Stimulated activated CD4-positive, alpha-beta T cell treated with anti-CD3 and anti-CD28 coated beads, Interleukin-15, amount 100 ng/mL, for 24 hours (primary cell): ENCODE measurements at regions not wholly inside any gene's neighbourhood (a gene's known extent, or its start where the extent isn't known, plus 50 kb on each side); places are given as distances from the start of the nearest gene placed in this dataset.
"Not testable (repeated sequence)": the region's sequence is repeated elsewhere in the genome, so short reads cannot be mapped to it uniquely, and the experiment has no call there.

ENCODE experiments used
- DNase-seq: peaks from one replicate; pipeline ENCODE4 v3.0.0-alpha.2; 2020

GRCh38 chr6:86872810-86873209 is 64.5 kb upstream of the HTR1E start:
- not testable (repeated sequence) for DNase-seq

DNA sequence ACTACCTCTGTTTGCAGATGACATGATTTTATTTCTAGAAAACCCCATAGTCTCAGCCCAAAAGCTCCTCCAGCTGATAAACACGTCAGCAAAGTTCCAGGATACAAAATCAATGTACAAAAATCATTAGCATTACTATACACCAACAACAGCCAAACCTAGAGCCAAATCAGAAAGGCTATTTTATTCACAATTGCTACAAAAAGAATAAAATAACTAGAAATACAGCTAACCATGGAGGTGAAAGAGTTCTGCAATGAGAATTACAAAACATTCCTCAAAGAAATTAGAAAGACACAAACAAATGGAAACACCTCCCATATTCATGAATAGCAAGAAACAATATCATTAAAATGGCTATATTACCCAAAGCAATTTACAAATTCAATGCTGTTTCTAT is 65.6 kb upstream of the HTR1E start:
- no peak for DNase-seq

DNA sequence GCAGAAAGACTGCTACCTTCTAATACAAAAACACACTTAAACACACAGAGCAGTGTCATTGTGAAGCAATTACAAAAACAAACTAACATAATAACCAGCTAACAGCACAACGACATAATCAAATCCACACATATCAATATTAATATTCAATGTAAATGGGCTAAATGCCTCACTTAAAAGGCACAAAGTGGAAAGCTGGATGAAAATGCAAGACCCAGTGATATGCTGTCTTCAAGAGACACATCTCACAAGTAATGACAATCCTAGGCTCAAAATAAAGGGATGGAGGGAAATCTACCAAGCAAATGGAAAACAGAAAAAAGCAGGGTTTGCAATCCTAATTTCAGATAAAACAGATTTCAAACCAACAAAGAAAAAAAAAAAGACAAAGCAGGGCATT is 67.8 kb upstream of the HTR1E start:
- no peak for DNase-seq

DNA sequence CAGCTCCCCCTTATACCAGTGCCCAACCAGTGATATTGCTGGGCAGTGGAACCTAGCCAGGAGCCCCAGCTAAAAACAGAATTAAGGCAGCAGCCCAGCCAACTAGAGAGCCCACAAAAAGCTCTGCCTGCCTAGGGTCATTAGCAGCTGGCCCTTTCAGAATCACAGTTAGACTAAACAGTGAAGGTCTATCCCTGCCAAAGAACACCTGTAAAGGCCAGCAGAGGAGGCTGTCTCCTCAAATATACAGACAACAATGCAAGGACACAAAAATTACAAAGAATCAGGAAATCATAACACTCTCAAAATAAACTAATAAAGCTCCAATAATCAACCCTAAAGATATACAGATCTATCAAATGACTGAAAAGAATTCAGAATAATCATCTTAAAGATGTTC is 77.8 kb upstream of the HTR1E start:
- no peak for DNase-seq

DNA sequence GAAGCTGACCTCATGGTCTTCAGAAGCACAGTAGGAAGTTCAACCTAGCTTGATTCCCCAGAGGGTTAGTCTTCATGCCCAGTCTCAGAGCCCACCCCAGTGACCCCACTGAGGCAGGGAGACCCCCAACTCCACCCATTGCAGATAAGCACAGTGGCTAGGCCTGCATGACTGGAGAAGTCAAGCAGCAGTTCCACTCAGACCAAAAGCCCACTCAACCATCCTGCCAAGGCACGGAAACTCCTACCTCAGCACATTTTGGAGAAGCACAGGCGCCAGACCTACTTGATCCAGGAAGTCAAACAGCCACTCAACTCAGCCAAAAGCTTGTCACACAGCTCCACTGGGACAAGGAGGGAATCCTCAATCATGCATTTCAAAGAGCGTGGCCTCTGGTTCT is 78.4 kb upstream of the HTR1E start:
- no peak for DNase-seq

DNA sequence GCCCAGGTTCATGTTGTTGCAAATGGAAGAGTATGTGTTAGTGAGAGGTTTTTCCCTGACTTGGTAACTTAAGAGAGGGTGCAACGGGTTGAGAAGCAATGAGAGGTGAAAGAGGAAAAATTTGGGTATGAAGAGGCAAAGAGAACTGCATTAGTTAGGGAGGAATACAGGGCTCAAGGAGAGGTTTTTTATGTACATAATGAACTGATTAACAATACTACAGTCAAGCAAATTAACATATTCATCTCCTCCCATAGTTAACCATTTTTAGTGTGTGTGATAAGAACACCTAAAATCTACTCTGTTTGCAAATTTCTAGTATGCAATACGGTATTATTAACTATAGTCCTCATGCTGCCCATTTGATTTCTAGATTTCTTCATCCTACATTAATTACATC is 79.5 kb upstream of the HTR1E start:
- DNase-seq: no peak

DNA sequence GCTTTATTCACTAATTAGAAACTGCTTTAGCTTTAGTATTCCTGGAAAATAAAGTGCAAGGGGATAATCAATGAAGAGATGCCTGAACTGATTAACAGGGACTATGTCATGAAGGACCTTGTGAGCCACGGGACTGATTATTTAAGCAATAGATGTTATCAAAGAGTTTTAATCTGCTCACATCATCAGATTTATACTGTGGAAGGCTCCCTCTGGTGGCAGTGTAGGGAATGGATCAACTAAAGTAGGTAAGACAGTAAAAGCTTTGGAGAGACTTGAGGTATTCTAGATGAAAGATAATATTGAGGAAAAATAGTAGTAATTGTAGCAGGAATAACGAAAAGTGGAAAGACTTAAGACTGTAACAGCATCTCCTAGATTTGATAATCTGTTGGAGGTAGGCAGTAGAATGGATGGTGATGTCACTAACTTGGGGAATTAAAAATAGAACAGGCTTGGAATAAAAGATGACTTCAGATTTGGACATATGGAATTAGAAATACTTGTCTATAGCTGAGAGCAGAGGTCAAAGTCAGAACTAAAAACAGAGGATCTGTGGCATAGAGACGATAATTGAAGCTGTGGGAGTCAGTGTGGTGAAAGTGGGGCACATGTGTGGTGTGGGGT is 80.3 kb upstream of the HTR1E start:
- DNase-seq: peak; percentile 42

- DNase-seq: no peak
Measured at GRCh38 chr6:86856379-86856778, 80.9 kb upstream of the HTR1E start.

DNA sequence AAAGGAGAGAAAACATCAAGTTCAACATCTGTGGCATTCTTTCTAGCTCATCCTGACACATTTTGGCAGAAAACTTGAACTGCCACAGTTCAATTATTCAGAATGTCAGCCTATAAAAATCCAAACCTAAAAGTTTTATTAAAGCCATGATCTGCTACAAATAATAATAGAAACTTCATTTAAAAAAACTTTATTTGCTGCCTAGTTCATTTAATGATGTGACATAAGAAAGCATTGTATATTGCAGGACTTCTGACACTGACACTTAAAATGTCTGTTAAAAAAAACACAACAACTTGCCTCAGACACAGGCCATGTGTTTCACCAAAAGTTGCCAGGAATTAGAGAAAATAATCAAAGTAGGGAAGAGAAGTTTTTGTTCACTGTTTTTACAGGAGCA is 88.3 kb upstream of the HTR1E start:
- DNase-seq: no peak

DNA sequence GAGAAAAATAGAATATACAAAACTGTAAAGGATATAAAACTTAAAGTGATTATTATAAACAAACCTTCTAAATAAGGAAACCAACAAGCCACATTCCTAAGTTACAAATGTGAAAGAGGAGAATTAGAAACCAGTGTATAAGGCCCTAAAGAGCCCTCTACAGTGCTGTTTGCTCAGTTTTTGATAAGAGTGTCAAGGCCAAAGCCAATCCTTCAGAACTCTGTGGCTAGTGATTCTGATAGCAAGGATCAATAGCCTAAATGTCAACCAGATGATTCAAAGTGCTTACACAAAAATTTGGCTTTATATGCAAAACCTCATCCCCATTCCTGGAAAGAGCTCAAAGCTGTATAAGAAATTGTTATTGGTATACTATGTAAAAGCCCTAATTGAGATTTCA is 104.6 kb upstream of the HTR1E start:
- no peak for DNase-seq

DNA sequence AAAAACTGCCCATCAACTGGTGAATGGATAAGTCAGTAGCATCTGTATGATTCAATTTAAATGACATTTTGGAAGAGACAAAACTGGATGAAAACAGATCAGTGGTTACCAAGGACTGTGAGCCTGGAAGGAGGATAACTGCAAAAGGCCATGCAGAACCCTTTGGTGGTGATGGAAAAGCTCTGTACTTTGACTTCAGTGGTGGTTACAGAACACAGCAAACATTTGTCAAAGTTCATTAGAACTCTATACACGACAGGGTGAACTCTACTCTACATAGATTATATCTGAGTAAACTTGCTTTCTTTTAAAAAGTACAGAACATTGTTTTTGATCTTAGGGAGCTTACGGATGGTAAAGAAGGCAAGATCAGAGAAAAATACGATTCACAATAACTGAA is 111.9 kb upstream of the HTR1E start:
- DNase-seq: no peak

DNA sequence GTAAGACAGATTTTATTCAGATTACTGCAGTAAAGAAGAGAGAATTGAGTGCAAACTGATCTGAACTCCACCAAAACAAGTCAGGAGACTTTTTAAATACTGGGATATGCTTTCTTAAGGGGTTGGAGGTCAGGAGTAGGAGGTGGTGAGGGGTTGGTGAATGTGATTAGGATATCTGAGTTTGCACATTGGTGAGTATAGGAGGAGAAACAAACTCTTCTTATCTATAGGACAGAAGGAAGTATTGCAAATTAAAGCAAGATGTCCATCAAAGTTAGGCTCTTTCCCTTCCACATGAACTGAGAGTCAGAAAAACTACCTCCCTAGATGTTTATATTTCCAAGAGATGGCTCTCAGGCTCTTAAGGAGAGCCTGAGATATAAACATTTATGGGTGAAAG is 114.6 kb upstream of the HTR1E start:
- no peak for DNase-seq

DNA sequence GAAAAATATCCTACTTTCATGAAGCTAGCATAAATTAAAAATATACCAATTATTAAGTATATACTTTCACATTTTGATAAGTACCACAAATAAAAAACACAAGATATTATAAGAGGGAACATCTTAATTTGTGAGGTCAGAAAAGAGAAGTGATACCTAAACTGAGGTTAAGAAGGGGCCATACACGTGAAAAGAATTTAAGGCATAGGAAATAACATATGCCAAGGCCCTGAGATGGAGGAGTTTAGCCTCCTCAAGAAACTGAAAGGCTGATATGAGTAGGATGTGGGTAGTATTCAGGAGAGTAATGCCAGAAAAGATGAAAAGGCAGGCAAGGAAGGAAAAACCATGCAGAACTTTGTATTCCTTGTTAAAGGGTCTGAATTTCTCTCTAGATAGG is 116.6 kb upstream of the HTR1E start:
- no peak for DNase-seq

- DNase-seq: no peak
Measured at GRCh38 chr6:86793649-86794048, 143.7 kb upstream of the HTR1E start.

DNA sequence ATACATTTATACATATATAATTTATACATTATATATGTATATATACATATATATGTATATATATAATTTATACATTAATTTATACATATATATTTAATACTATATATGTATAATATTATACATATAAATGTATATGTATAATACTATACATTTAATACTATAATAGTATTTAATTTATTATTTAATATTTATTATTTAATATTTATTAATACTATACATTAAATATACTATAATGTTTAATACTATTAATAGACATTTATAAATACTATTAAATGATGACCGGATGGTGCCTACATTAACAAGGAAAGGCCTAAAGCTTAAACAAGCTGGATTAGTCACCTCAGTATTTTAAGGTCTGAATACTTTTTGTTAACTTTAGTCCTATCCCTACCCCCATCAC is 145.9 kb upstream of the HTR1E start:
- no peak for DNase-seq

GRCh38 chr6:86789779-86790411 is 147.4 kb upstream of the HTR1E start:
- no peak for DNase-seq

DNA sequence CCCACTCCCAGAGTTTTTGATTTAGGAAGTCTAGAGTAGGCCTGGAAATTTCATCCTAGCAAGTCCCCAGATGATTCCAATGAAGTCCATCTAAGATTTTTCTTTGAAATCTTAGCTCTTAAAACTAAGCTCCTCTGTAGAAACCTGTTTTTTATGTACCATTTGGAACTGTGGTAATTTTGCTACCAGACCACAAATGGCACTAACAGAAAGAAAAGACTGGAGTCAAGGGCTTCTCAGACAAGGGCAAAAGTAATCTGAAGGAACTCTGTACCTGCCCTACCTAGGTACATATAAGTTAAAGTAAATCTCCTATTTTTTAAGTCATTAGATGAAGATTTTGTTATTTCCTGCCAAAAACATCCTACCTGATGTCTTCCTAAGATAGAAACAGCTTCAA is 155.0 kb upstream of the HTR1E start:
- no peak for DNase-seq

- DNase-seq: no peak
Measured at GRCh38 chr6:86780923-86781322, 156.4 kb upstream of the HTR1E start.

DNA sequence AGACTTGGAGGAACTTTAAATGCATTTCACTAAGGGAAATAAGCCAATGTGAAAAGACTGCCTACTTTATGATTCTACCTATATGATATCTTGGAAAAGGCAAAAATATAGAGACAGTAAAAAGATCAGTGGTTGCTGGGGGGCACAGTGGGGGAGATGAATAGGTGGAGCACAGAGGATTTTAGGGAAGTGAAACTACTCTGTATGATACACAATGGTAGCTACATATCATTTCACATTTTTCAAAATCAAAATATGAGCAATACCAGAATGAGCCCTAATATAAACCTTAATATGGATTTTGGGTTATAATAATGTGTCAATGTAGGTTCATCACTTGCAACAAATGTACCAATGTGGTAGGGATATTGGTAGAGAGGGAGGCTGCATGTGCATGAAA is 161.4 kb upstream of the HTR1E start:
- DNase-seq: no peak

GRCh38 chr6:86765211-86765610 is 172.1 kb upstream of the HTR1E start:
- DNase-seq: no peak

DNA sequence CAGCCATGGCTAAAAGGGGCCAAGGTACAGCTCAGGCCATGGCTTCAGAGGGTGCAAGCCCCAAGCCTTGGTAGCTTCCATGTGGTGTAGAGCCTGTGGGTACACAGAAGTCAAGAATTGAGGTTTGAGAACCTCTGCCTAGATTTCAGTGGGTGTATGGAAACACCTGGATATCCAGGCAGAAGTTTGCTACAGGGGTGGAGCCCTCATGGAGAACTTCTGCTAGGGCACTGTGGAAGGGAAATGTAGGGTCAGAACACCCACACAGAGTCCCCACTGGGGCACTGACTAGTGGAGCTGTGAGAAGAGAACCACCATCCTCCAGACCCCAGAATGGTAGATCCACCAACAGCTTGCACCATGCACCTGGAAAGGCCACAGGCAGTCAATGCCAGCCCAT is 177.4 kb upstream of the HTR1E start:
- not testable (repeated sequence) for DNase-seq

DNA sequence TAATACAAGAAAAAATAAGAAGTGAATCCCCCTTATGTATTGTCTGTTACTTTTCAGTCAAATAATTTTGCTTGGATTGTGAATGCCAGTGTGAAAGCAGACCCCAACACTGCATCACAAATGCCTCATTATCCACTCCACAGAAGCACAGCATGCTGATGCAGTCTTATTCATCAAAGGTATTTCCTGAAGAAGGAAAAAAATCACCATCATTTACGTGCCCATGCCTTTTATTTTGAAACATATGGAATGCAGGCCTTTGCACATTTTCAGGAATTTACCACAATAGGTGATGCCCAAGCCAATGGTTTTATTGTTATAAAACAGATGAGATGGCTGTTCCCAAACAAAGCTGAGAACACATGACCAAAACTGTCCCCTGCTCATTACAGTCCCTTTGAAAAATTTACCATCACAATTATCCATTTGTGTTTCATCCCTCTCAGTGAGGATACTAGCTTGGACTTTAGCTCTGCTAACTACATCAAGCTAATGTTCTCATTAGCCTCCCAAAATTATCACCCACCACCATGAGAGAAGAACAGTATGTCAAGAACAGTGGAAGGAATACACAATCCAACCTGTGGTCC is 180.6 kb upstream of the HTR1E start:
- no peak for DNase-seq

- DNase-seq: no peak
Measured at GRCh38 chr6:86744048-86744447, 193.3 kb upstream of the HTR1E start.

- DNase-seq: no peak
Measured at GRCh38 chr6:86738078-86738477, 199.2 kb upstream of the HTR1E start.

DNA sequence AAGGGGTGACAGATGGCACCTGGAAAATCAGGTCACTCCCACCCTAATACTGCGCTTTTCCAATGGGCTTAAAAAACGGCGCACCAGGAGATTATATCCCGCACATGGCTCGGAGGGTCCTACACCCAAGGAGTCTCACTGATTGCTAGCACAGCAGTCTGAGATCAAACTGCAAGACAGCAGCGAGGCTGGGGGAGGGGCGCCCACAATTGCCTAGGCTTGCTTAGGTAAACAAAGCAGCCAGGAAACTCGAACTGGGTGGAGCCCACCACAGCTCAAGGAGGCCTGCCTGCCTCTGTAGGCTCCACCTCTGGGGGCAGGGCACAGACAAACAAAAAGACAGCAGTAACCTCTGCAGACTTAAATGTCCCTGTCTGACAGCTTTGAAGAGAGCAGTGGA is 205.7 kb upstream of the HTR1E start:
- not testable (repeated sequence) for DNase-seq
